Lower leg skin (tissue), 4 donors: ENCODE measurements at regions not wholly inside any gene's neighbourhood (a gene's known extent, or its start where the extent isn't known, plus 50 kb on each side); places are given as distances from the start of the nearest gene placed in this dataset.

Experiments used
- DNase-seq, 2 donors: peaks; one replicate each; pipeline ENCODE4 v3.0.0-alpha.2; 2019; ENCODE audit warnings: low spot score in 2 of 2
- H3K4me3 ChIP-seq: fragments of 200-600 bp; sonication (generic); 2 replicates; pipeline ENCODE4 v1.5.1; 2017; ENCODE audit warnings: mild to moderate bottlenecking, low read depth; ENCODE audit not compliant: poor library complexity, severe bottlenecking
- CTCF ChIP-seq, 3 donors: fragments of 450-650 bp; IDR thresholded peaks; one replicate each; pipeline ENCODE4 v1.5.1; 2016; ENCODE audit warnings: antibody characterized with exemption in 3 of 3, mild to moderate bottlenecking in 3 of 3, moderate library complexity in 2 of 3
- POLR2A ChIP-seq, 2 donors: fragments of 450-650 bp; IDR thresholded peaks; one replicate each; pipeline ENCODE4 v1.6.1; 2016 to 2017; ENCODE audit warnings: antibody characterized with exemption in 2 of 2, mild to moderate bottlenecking in 1 of 2, moderate library complexity in 1 of 2
- WGBS, 2 donors: methylation state at CpG; one replicate each; pipeline ENCODE4 v1.1.5; 2018; 5-methylcytosine and 5-hydroxymethylcytosine counted together
- intact Hi-C: fragments of 100-400 bp; cut with DNase I; formaldehyde crosslinking; loops from one replicate; pipeline ENCODE4 v1.15.0; 2023; ENCODE audit warnings: low total_unique reads

GRCh38 chr2:121059651-121060649 is 225.1 kb downstream of the TFCP2L1 start:
- intact Hi-C loops, result no loop called here
- DNase-seq, result no peak
- TF ChIP-seq POLR2A (IDR thresholded peaks at IDR 0.05) (no peak), CTCF (IDR thresholded peaks at IDR 0.05) (no peak)
- H3K4me3 ChIP-seq, result no peak overlapping the region
- WGBS, 2 donors, result 93 to 95% methylated on average over 9 of the region's 9 CpGs

GRCh38 chr2:121061633-121062032 is 223.4 kb downstream of the TFCP2L1 start:
- H3K4me3 ChIP-seq, result no peak overlapping the region
- WGBS, 2 donors, result 71 to 74% methylated on average over 9 of the region's 9 CpGs
- TF ChIP-seq CTCF (IDR thresholded peaks at IDR 0.05) (no peak), POLR2A (IDR thresholded peaks at IDR 0.05) (no peak)
- DNase-seq, result no peak
- intact Hi-C loops, result no loop called here

- intact Hi-C loops, result no loop called here
- 68 to 70% methylated on average over 3 of the region's 3 CpGs for WGBS, 2 donors
- H3K4me3 ChIP-seq, result no peak overlapping the region
- TF ChIP-seq CTCF (IDR thresholded peaks at IDR 0.05) (no peak), POLR2A (IDR thresholded peaks at IDR 0.05) (no peak)
- no peak for DNase-seq
Measured at GRCh38 chr2:121063471-121063870, 221.5 kb downstream of the TFCP2L1 start.

- 64 to 67% methylated on average over 12 of the region's 12 CpGs for WGBS, 2 donors
- H3K4me3 ChIP-seq, result no peak overlapping the region
- no peak for DNase-seq
Measured at GRCh38 chr2:121064186-121064585, 220.8 kb downstream of the TFCP2L1 start.

GRCh38 chr2:121065239-121065638 is 219.8 kb downstream of the TFCP2L1 start:
- DNase-seq, result no peak
- 82 to 91% methylated on average over 5 of the region's 5 CpGs for WGBS, 2 donors
- H3K4me3 ChIP-seq, result no peak overlapping the region
- TF ChIP-seq CTCF (IDR thresholded peaks at IDR 0.05) (no peak), POLR2A (IDR thresholded peaks at IDR 0.05) (no peak)
- intact Hi-C loops, result no loop called here

More at GRCh38 chr2:121064186-121064585, 220.8 kb downstream of the TFCP2L1 start:
- intact Hi-C loops, result no loop called here
- no peak for TF ChIP-seq POLR2A (IDR thresholded peaks at IDR 0.05)
- no peak for TF ChIP-seq CTCF (IDR thresholded peaks at IDR 0.05)
